Rectal smooth muscle tissue (tissue), 1 donor: ENCODE measurements at regions not wholly inside any gene's neighbourhood (a gene's known extent, or its start where the extent isn't known, plus 50 kb on each side); places are given as distances from the start of the nearest gene placed in this dataset.

Experiments used
- H3K27ac ChIP-seq: one replicate; pipeline ENCODE4 v1.7.0; 2013; ENCODE audit warnings: low read depth, low read length, inconsistent platforms
- H3K27me3 ChIP-seq: one replicate; pipeline ENCODE4 v1.7.0; 2013; ENCODE audit warnings: low read length; ENCODE audit not compliant: control insufficient read depth, insufficient read depth
- H3K36me3 ChIP-seq: one replicate; pipeline ENCODE4 v1.7.0; 2013; ENCODE audit warnings: low read length; ENCODE audit not compliant: control insufficient read depth, insufficient read depth
- H3K4me1 ChIP-seq: one replicate; pipeline ENCODE4 v1.7.0; 2013; ENCODE audit warnings: low read length; ENCODE audit not compliant: control insufficient read depth, insufficient read depth
- H3K4me3 ChIP-seq: one replicate; pipeline ENCODE4 v1.7.0; 2013; ENCODE audit warnings: low read length
- H3K9ac ChIP-seq: one replicate; pipeline ENCODE4 v1.7.0; 2013; ENCODE audit warnings: low read length

- Histone ChIP-seq H3K36me3 (no peaks in the 10 kb centered on the region), H3K4me3 (no peak overlapping the region), H3K27ac (no peak overlapping the region), H3K4me1 (no peaks in the 10 kb centered on the region), H3K9ac (no peak overlapping the region), H3K27me3 (no peaks in the 10 kb centered on the region)
Observed at GRCh38 chr19:30305346-30306060, 66.7 kb upstream of the ZNF536 start.

- H3K27ac ChIP-seq: no peak overlapping the region
- H3K36me3 ChIP-seq: no peaks in the 10 kb centered on the region
- no peaks in the 10 kb centered on the region for H3K4me1 ChIP-seq
- no peak overlapping the region for H3K4me3 ChIP-seq
- no peak overlapping the region for H3K9ac ChIP-seq
- no peaks in the 10 kb centered on the region for H3K27me3 ChIP-seq
Observed at GRCh38 chr19:30307191-30307974, 64.8 kb upstream of the ZNF536 start.

- no peak overlapping the region for H3K9ac ChIP-seq
- no peaks in the 10 kb centered on the region for H3K4me1 ChIP-seq
- H3K36me3 ChIP-seq: no peaks in the 10 kb centered on the region
- no peaks in the 10 kb centered on the region for H3K27me3 ChIP-seq
- H3K4me3 ChIP-seq: no peak overlapping the region
- no peak overlapping the region for H3K27ac ChIP-seq
Observed at GRCh38 chr19:30309176-30309575, 63.0 kb upstream of the ZNF536 start.

- H3K36me3 ChIP-seq: no peaks in the 10 kb centered on the region
- no peak overlapping the region for H3K9ac ChIP-seq
- no peak overlapping the region for H3K4me3 ChIP-seq
- H3K27ac ChIP-seq: no peak overlapping the region
- no peaks in the 10 kb centered on the region for H3K27me3 ChIP-seq
- H3K4me1 ChIP-seq: no peaks in the 10 kb centered on the region
Observed at GRCh38 chr19:30309905-30310601, 62.1 kb upstream of the ZNF536 start.

GRCh38 chr19:30310602-30311263 is 61.5 kb upstream of the ZNF536 start:
- no peak overlapping the region for H3K4me3 ChIP-seq
- no peak overlapping the region for H3K9ac ChIP-seq
- H3K27ac ChIP-seq: no peak overlapping the region
- H3K4me1 ChIP-seq: no peaks in the 10 kb centered on the region
- no peaks in the 10 kb centered on the region for H3K36me3 ChIP-seq
- H3K27me3 ChIP-seq: no peaks in the 10 kb centered on the region

- H3K36me3 ChIP-seq: no peaks in the 10 kb centered on the region
- H3K4me1 ChIP-seq: no peaks in the 10 kb centered on the region
- no peak overlapping the region for H3K27ac ChIP-seq
- no peaks in the 10 kb centered on the region for H3K27me3 ChIP-seq
- H3K9ac ChIP-seq: no peak overlapping the region
- no peak overlapping the region for H3K4me3 ChIP-seq
Observed at GRCh38 chr19:30311911-30312310, 60.3 kb upstream of the ZNF536 start.

GRCh38 chr19:30312582-30313352 is 59.4 kb upstream of the ZNF536 start:
- H3K9ac ChIP-seq: no peak overlapping the region
- H3K36me3 ChIP-seq: no peaks in the 10 kb centered on the region
- H3K27me3 ChIP-seq: no peaks in the 10 kb centered on the region

GRCh38 chr19:30313353-30313750 is 58.8 kb upstream of the ZNF536 start:
- H3K27me3 ChIP-seq: no peaks in the 10 kb centered on the region
- no peaks in the 10 kb centered on the region for H3K36me3 ChIP-seq
- H3K9ac ChIP-seq: no peak overlapping the region
- H3K27ac ChIP-seq: no peak overlapping the region
- H3K4me3 ChIP-seq: no peak overlapping the region
- H3K4me1 ChIP-seq: no peaks in the 10 kb centered on the region

More at GRCh38 chr19:30312582-30313352, 59.4 kb upstream of the ZNF536 start:
- Histone ChIP-seq H3K4me3 (no peak overlapping the region), H3K4me1 (no peaks in the 10 kb centered on the region), H3K27ac (no peak overlapping the region)

GRCh38 chr19:30314056-30314804 is 58.0 kb upstream of the ZNF536 start:
- H3K27me3 ChIP-seq: no peaks in the 10 kb centered on the region
- no peaks in the 10 kb centered on the region for H3K36me3 ChIP-seq
- no peak overlapping the region for H3K27ac ChIP-seq
- H3K4me1 ChIP-seq: no peaks in the 10 kb centered on the region
- no peak overlapping the region for H3K9ac ChIP-seq
- H3K4me3 ChIP-seq: no peak overlapping the region

- Histone ChIP-seq H3K9ac (no peak overlapping the region), H3K27ac (no peak overlapping the region), H3K36me3 (no peaks in the 10 kb centered on the region), H3K4me3 (no peak overlapping the region), H3K27me3 (no peaks in the 10 kb centered on the region), H3K4me1 (no peaks in the 10 kb centered on the region)
Observed at GRCh38 chr19:30314805-30315155, 57.4 kb upstream of the ZNF536 start.

- Histone ChIP-seq H3K4me1 (no peaks in the 10 kb centered on the region), H3K4me3 (no peak overlapping the region), H3K9ac (no peak overlapping the region), H3K36me3 (no peaks in the 10 kb centered on the region), H3K27ac (no peak overlapping the region), H3K27me3 (no peaks in the 10 kb centered on the region)
Observed at GRCh38 chr19:30315159-30315558, 57.0 kb upstream of the ZNF536 start.
